CD14-positive monocyte (primary cell): ENCODE measurements at regions not wholly inside any gene's neighbourhood (a gene's known extent, or its start where the extent isn't known, plus 50 kb on each side); places are given as distances from the start of the nearest gene placed in this dataset.

ENCODE experiments used
- DNase-seq, 3 donors: peaks; one replicate each; pipeline ENCODE4 v3.0.0-alpha.2; 2011 to 2022
- H2AFZ ChIP-seq: 2 replicates; pipeline ENCODE4 v1.6.0; 2012; ENCODE audit warnings: mild to moderate bottlenecking, low read depth, low read length, inconsistent platforms; ENCODE audit not compliant: insufficient read depth, poor library complexity, severe bottlenecking
- H3K27ac ChIP-seq, 2 donors: 1 replicate in 1 of 2; 2 replicates in 1 of 2; pipeline ENCODE4 v1.5.1; 2012 to 2013; ENCODE audit warnings: low read length in 2 of 2, control low read depth in 1 of 2, inconsistent platforms in 1 of 2, low read depth in 1 of 2, mild to moderate bottlenecking in 1 of 2
- H3K27me3 ChIP-seq, 2 donors: one replicate each; pipeline versions ENCODE4 v1.6.0 to v1.6.1; 2011 to 2013; ENCODE audit warnings: low read length in 2 of 2; ENCODE audit not compliant: control insufficient read depth in 2 of 2, insufficient read depth in 2 of 2
- H3K36me3 ChIP-seq, 2 donors: replicated peaks in 1 of 2; 1 replicate in 1 of 2; 2 replicates in 1 of 2; pipeline versions ENCODE4 v1.5.1 to v1.6.1; 2012 to 2013; ENCODE audit warnings: low read length in 2 of 2, control low read depth in 1 of 2, inconsistent platforms in 1 of 2, mild to moderate bottlenecking in 1 of 2; ENCODE audit not compliant: insufficient read depth in 2 of 2, control insufficient read depth in 1 of 2
- H3K4me1 ChIP-seq, 2 donors: 1 replicate in 1 of 2; 2 replicates in 1 of 2; pipeline versions ENCODE4 v1.5.1 to v1.6.1; 2012 to 2013; ENCODE audit warnings: low read length in 2 of 2, control low read depth in 1 of 2, inconsistent platforms in 1 of 2, mild to moderate bottlenecking in 1 of 2, moderate library complexity in 1 of 2; ENCODE audit not compliant: insufficient read depth in 2 of 2, control insufficient read depth in 1 of 2
- H3K4me2 ChIP-seq: replicated peaks from 2 replicates; pipeline ENCODE3; 2012; ENCODE audit warnings: low read length, moderate library complexity, mild to moderate bottlenecking; ENCODE audit not compliant: poor library complexity, severe bottlenecking; ENCODE audit errors: extremely low read depth
- H3K4me3 ChIP-seq, 3 experiments: fragments of 200-600 bp in 1 of 3; sonication (generic) in 1 of 3; replicated peaks in 1 of 3; 1 replicate in 2 of 3; 2 replicates in 1 of 3; pipeline ENCODE4 v1.5.1; 2011 to 2013; ENCODE audit warnings: low read length in 3 of 3, mild to moderate bottlenecking in 3 of 3, control low read depth in 2 of 3, low read depth in 2 of 3, inconsistent platforms in 1 of 3, moderate library complexity in 1 of 3
- H3K79me2 ChIP-seq: 2 replicates; pipeline ENCODE4 v1.6.0; 2012; ENCODE audit warnings: mild to moderate bottlenecking, control low read depth, inconsistent platforms, low read length, moderate library complexity; ENCODE audit not compliant: insufficient read depth
- H3K9ac ChIP-seq: 2 replicates; pipeline ENCODE4 v1.6.0; 2017; ENCODE audit warnings: low read length, mild to moderate bottlenecking; ENCODE audit not compliant: insufficient read depth, poor library complexity, severe bottlenecking
- H3K9me3 ChIP-seq, 2 donors: replicated peaks in 1 of 2; 1 replicate in 1 of 2; 2 replicates in 1 of 2; pipeline versions ENCODE4 v1.5.1 to v1.6.1; 2012 to 2013; ENCODE audit warnings: low read length in 2 of 2, control low read depth in 1 of 2; ENCODE audit not compliant: control insufficient read depth in 1 of 2, insufficient read depth in 1 of 2
- H4K20me1 ChIP-seq: 2 replicates; pipeline ENCODE4 v1.6.0; 2012; ENCODE audit warnings: mild to moderate bottlenecking, low read length, control low read depth, moderate library complexity; ENCODE audit not compliant: insufficient read depth
- H3K27ac Mint-ChIP-seq, 7 donors: one replicate each; pipeline ENCODE4 v1.8.0; 2020; ENCODE audit warnings: mild to moderate bottlenecking in 7 of 7, mixed read lengths in 7 of 7, moderate library complexity in 6 of 7, inconsistent platforms in 2 of 7
- H3K27me3 Mint-ChIP-seq, 3 donors: one replicate each; pipeline ENCODE4 v1.8.0; 2021 to 2022; ENCODE audit warnings: low read depth in 3 of 3, mild to moderate bottlenecking in 3 of 3, mixed read lengths in 3 of 3, moderate library complexity in 3 of 3, inconsistent platforms in 1 of 3
- H3K36me3 Mint-ChIP-seq, 2 donors: one replicate each; pipeline ENCODE4 v1.8.0; 2020; ENCODE audit warnings: mixed read lengths in 2 of 2, inconsistent platforms in 1 of 2, mild to moderate bottlenecking in 1 of 2
- H3K4me1 Mint-ChIP-seq: one replicate; pipeline ENCODE4 v1.8.0; 2020; ENCODE audit warnings: mild to moderate bottlenecking, mixed read lengths
- H3K4me3 Mint-ChIP-seq, 2 donors: one replicate each; pipeline ENCODE4 v1.8.0; 2020; ENCODE audit warnings: mild to moderate bottlenecking in 2 of 2, mixed read lengths in 2 of 2, moderate library complexity in 1 of 2
- H3K9me3 Mint-ChIP-seq, 7 donors: one replicate each; pipeline ENCODE4 v1.8.0; 2020 to 2022; ENCODE audit warnings: mixed read lengths in 7 of 7, mild to moderate bottlenecking in 6 of 7, moderate library complexity in 6 of 7, inconsistent platforms in 2 of 7
- CTCF ChIP-seq: fragments of 200-600 bp; IDR thresholded peaks from one replicate; pipeline ENCODE4 v1.8.0; 2022; ENCODE audit warnings: antibody characterized with exemption, mild to moderate bottlenecking
- WGBS: methylation state at CpG from one replicate; pipeline ENCODE4 v1.1.5; 2013; ENCODE audit warnings: missing lambda C conversion rate; ENCODE audit not compliant: insufficient coverage; 5-methylcytosine and 5-hydroxymethylcytosine counted together
- intact Hi-C, 2 donors: fragments of 100-400 bp; cut with micrococcal nuclease; formaldehyde crosslinking; loops; one replicate each; pipeline versions ENCODE4 v1.15.0 to v1.15.1; 2023

GRCh38 chr20:58044931-58045555 lies 183.4 kb downstream of the ANKRD60 start:
- H3K9ac ChIP-seq, result no peak overlapping the region
- H3K4me1 Mint-ChIP-seq, result no peaks in the 10 kb centered on the region
- no peak overlapping the region for H3K4me3 ChIP-seq
- intact Hi-C loops, result no loop called here
- DNase-seq, result no peak
- 81% methylated on average over 5 of the region's 9 CpGs for WGBS
- H3K27ac Mint-ChIP-seq, result no peak overlapping the region
- peaks cover 0 to 2% (median 0%) of the 10 kb centered on the region in 7 donors for H3K9me3 Mint-ChIP-seq
- no peak overlapping the region for H2AFZ ChIP-seq
- H3K4me2 ChIP-seq, result no peak overlapping the region
- no peak overlapping the region for H3K4me3 Mint-ChIP-seq
- H3K36me3 ChIP-seq, result no peaks in the 10 kb centered on the region
- no peaks in the 10 kb centered on the region for H3K36me3 Mint-ChIP-seq
- no peaks in the 10 kb centered on the region for H3K9me3 ChIP-seq
- peaks cover 3 to 6% (median 5%) of the 10 kb centered on the region in 3 donors for H3K27me3 Mint-ChIP-seq
- H3K79me2 ChIP-seq, result no peaks in the 10 kb centered on the region
- H3K27me3 ChIP-seq, result no peaks in the 10 kb centered on the region
- TF ChIP-seq CTCF, result no peak
- no peaks in the 10 kb centered on the region for H3K4me1 ChIP-seq
- no peak overlapping the region for H3K27ac ChIP-seq
- no peaks in the 10 kb centered on the region for H4K20me1 ChIP-seq

GRCh38 chr20:58044286-58044685 lies 184.2 kb downstream of the ANKRD60 start:
- intact Hi-C loops, result no loop called here

More at GRCh38 chr20:58044286-58044685, 184.2 kb downstream of the ANKRD60 start:
- no peak overlapping the region for H3K9ac ChIP-seq
- H3K27me3 ChIP-seq, result no peaks in the 10 kb centered on the region
- Mint-ChIP-seq H3K4me1 (no peaks in the 10 kb centered on the region), H3K9me3 (peaks cover 0 to 2% (median 0%) of the 10 kb centered on the region in 7 donors), H3K27ac (no peak overlapping the region), H3K4me3 (no peak overlapping the region), H3K27me3 (peaks cover 3 to 8% (median 5%) of the 10 kb centered on the region in 3 donors), H3K36me3 (no peaks in the 10 kb centered on the region)
- H3K9me3 ChIP-seq, result no peaks in the 10 kb centered on the region
- no peaks in the 10 kb centered on the region for H3K79me2 ChIP-seq
- 87% methylated on average over 6 of the region's 6 CpGs for WGBS
- no peak overlapping the region for H2AFZ ChIP-seq
- H4K20me1 ChIP-seq, result no peaks in the 10 kb centered on the region
- no peak overlapping the region for H3K27ac ChIP-seq
- no peak overlapping the region for H3K4me2 ChIP-seq
- no peak for DNase-seq
- H3K36me3 ChIP-seq, result no peaks in the 10 kb centered on the region
- TF ChIP-seq CTCF, result no peak
- H3K4me1 ChIP-seq, result no peaks in the 10 kb centered on the region
- no peak overlapping the region for H3K4me3 ChIP-seq
